HFF-Myc (cell line): ENCODE measurements at regions not wholly inside any gene's neighbourhood (a gene's known extent, or its start where the extent isn't known, plus 50 kb on each side); places are given as distances from the start of the nearest gene placed in this dataset.

Experiments
- DNase-seq: peaks from one replicate; pipeline ENCODE4 v3.0.0-alpha.2; 2011; ENCODE audit warnings: low read depth; ENCODE audit errors: extremely low read depth
- H3K4me3 ChIP-seq: replicated peaks from 2 replicates; pipeline ENCODE4 v1.5.1; 2011; ENCODE audit warnings: low read depth, mild to moderate bottlenecking, control low read depth, low read length
- TF ChIP-seq, protein P1 (sequence below): IDR thresholded peaks from 2 replicates; pipeline ENCODE4 v1.5.1; 2012; ENCODE audit warnings: mild to moderate bottlenecking, low read depth, low read length, control low read depth; ENCODE audit errors: missing control alignments

DNA sequence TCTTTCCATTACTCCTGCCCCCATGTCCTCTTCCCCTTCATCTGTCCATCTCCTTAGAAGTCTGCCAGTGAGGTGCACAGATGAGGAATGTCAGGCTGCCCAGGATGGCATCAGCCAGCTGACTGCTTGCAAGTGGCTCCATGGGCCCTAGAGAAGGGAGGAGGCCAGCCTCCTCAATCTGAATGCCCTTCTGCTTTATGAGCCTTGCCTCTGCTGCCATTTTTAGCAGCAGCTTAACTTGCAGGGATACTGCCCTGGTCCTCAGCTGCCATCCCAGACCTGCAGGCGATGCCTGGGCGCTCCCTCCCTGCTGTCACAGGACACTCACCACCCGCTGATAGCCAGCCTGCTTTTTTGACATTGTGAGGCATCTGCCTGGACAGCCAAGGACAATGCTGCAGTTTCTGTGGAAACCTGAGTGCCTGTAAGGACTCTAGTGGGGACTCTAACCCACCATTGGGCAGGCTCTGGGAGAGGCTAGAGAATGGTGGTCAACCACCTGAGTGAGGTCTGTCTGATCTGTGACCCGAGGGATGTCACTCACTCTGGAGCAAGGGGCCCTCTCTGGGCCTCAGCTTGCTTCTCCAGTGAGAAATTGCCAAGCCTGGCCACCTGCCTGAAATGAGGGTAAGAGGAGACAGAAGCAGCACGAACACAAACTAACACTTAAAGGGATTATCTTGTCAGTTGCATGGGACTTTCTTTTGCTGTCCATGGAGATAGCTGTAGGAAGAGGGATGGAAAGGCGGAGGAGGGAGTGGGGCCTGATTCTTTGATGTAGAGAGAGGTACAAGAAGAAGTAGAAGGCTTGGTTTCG is 185.0 kb downstream of the MIS18A start:
- DNase-seq, result no peak
- no peak overlapping the region for H3K4me3 ChIP-seq
- TF ChIP-seq, protein P1, sequence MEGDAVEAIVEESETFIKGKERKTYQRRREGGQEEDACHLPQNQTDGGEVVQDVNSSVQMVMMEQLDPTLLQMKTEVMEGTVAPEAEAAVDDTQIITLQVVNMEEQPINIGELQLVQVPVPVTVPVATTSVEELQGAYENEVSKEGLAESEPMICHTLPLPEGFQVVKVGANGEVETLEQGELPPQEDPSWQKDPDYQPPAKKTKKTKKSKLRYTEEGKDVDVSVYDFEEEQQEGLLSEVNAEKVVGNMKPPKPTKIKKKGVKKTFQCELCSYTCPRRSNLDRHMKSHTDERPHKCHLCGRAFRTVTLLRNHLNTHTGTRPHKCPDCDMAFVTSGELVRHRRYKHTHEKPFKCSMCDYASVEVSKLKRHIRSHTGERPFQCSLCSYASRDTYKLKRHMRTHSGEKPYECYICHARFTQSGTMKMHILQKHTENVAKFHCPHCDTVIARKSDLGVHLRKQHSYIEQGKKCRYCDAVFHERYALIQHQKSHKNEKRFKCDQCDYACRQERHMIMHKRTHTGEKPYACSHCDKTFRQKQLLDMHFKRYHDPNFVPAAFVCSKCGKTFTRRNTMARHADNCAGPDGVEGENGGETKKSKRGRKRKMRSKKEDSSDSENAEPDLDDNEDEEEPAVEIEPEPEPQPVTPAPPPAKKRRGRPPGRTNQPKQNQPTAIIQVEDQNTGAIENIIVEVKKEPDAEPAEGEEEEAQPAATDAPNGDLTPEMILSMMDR, result no peak

DNA sequence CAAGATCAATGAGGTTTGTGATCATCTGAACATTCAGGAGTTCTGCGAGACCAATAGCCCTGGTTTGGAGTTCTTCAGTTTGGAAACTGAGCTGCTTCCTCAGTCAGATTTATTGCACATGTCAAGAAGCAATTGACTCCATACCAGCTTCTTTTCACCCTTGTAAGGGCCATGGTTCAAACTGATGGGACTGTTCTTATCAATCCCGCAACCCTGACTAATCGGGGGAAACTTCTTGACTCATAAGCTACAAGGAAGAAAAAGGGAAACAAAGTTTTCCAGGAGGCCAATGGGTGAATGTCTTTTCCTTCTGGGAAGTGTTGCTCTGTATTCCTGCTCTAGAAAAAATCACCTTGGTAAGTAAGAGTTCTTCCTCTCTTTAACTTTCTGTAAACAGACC is 187.9 kb downstream of the MIS18A start:
- H3K4me3 ChIP-seq, result no peak overlapping the region
- TF ChIP-seq, protein P1, result no peak
- no peak for DNase-seq

DNA sequence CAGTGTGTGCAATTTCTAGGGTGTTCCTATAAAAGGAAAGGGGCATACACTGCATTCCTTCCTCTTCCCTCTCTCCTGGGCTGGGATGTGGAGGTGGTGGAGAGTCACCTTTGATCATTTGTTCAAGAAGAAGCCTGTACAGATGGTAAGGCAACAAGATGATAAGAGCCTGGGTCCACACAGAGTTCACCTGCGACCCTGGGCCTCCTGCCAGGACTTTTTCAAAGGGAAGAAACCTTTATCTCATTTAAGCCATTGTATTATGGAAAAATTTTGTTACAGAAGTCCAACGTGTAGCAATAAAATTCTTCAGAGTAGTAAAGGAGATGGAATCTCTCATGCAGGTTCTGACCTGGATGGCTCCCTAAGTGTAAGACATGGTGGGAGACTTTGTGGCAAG is 189.1 kb downstream of the MIS18A start:
- no peak overlapping the region for H3K4me3 ChIP-seq
- TF ChIP-seq, protein P1, result no peak
- DNase-seq, result no peak

DNA sequence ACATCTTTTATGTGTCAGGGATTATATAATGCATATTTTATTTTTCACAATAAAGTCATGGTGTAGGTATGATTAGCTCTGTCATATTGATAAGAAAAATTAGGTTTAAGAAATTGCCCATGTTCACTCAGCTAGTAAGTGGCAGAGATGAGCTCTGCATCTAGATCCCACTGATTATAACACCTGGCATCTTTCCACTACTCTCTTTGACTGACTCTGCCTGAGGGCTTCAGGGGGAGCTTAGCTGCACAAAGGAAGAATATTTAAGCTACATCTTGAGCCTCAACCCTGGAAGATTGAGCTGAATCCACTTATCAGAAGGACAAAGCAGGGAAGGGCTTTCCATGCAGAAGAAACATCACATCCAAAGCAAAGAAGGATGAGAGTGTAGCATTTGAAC is 190.4 kb downstream of the MIS18A start:
- TF ChIP-seq, protein P1, result no peak
- no peak for DNase-seq
- H3K4me3 ChIP-seq, result no peak overlapping the region

DNA sequence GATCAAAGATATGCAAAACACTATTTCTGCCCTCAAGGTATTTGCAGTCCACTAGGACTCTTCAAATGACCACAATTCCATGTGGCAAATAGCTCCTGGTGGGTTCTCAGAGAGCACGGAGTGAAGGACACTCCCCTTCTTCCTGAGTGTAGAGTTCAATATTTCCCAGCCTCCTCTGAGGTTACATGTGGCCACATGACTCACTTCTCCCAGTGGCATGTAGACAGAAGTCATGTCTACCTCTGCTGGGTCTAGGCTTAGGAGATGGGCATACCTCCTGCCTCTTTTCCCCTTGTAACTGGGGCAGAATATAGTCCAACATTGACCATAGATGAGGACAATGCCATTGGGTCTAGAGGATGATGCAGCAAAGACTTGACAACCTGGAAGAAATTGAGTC is 191.4 kb downstream of the MIS18A start:
- TF ChIP-seq, protein P1, result no peak
- no peak overlapping the region for H3K4me3 ChIP-seq
- no peak for DNase-seq

DNA sequence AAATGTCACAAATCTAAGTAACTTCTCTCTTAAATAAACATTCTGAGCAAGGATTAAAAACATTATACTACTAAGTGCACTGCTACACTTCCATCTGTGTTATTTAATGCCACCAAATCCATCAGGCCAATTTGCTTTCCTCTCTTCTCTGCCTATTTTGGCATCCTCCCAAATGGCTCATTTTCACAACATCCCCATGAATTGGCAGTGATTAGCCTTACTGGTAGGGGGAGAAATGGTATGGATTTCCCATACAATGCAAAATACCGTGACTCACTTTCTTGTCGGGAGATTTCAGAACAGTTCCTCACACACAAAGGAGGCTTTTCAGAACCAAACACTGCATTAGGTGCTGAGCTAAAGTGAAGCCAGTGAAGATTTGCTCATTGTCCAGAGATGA is 195.7 kb downstream of the MIS18A start:
- TF ChIP-seq, protein P1, result no peak
- no peak for DNase-seq

DNA sequence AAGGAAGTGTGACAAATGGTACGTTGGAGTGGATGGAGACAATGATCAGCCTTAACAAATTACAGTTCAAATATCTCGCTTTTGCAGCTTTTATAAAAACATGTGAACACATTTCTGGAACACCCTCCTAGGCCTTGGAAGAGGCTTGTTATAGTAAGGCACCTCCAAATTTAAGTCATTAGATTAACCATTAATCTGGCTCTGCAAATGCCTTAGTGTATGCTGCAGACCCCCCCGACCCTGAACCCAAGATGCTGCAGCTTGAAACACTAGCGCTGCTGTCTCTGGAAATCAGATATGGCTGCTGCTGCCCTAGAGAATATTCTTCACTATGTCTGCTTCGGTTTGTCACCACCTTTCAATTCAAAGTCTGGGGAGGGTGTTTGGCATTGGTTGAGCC is 196.4 kb downstream of the MIS18A start:
- H3K4me3 ChIP-seq, result no peak overlapping the region
- no peak for DNase-seq
- TF ChIP-seq, protein P1, result no peak

More for the DNA sequence above, 195.7 kb downstream of the MIS18A start:
- no peak overlapping the region for H3K4me3 ChIP-seq
